Muscle layer of colon (tissue), 2 donors: ENCODE measurements at regions not wholly inside any gene's neighbourhood (a gene's known extent, or its start where the extent isn't known, plus 50 kb on each side); places are given as distances from the start of the nearest gene placed in this dataset.

Source experiments
- H3K27ac ChIP-seq: one replicate; pipeline ENCODE4 v1.7.0; 2013; ENCODE audit warnings: low read depth, mild to moderate bottlenecking, low read length, moderate library complexity
- H3K27me3 ChIP-seq, 2 donors: one replicate each; pipeline ENCODE4 v1.7.0; 2013; ENCODE audit warnings: low read length in 2 of 2, mild to moderate bottlenecking in 2 of 2; ENCODE audit not compliant: insufficient read depth in 2 of 2, control insufficient read depth in 1 of 2
- H3K36me3 ChIP-seq: one replicate; pipeline ENCODE4 v1.7.0; 2013; ENCODE audit warnings: mild to moderate bottlenecking, low read length; ENCODE audit not compliant: insufficient read depth
- H3K4me1 ChIP-seq: one replicate; pipeline ENCODE4 v1.7.0; 2013; ENCODE audit warnings: mild to moderate bottlenecking, low read length; ENCODE audit not compliant: insufficient read depth
- H3K4me3 ChIP-seq, 2 donors: one replicate each; pipeline ENCODE4 v1.7.0; 2013; ENCODE audit warnings: low read length in 2 of 2, low read depth in 1 of 2, mild to moderate bottlenecking in 1 of 2, moderate library complexity in 1 of 2
- H3K9ac ChIP-seq: one replicate; pipeline ENCODE4 v1.7.0; 2013; ENCODE audit warnings: low read length
- H3K9me3 ChIP-seq: one replicate; pipeline ENCODE4 v1.7.0; 2013; ENCODE audit warnings: mild to moderate bottlenecking, low read length
- donor health status: abdominal sarcoma.
- donor health status: Adenocarcinoma of cecum.

GRCh38 chr10:9654261-9654660, 1363.4 kb upstream of the CELF2 start:
- H3K36me3 ChIP-seq, result no peaks in the 10 kb centered on the region
- H3K4me3 ChIP-seq, result no peak overlapping the region
- H3K9ac ChIP-seq, result no peak overlapping the region
- no peaks in the 10 kb centered on the region for H3K27me3 ChIP-seq
- no peak overlapping the region for H3K27ac ChIP-seq
- no peaks in the 10 kb centered on the region for H3K4me1 ChIP-seq
- no peaks in the 10 kb centered on the region for H3K9me3 ChIP-seq

DNA sequence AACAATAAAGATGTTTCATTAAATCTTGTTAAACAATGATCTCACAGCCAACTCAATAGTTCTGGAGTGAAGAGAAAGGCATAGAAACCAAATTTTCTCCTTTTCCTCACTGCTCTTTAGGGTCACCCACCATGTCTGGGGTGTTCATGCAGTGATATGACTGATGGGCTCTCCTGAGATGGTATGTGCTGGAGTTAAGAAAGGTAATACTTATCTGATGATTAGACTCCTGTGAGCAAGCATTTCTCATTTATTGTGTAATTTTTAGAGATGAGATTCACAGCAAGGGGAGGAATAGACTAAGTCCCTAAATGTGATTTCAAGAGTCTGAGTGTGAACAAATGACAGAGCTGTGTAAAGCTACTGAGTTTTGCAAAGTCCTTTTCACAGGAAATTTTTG, 1361.3 kb upstream of the CELF2 start:
- Histone ChIP-seq H3K9ac (no peak overlapping the region), H3K27me3 (no peaks in the 10 kb centered on the region), H3K9me3 (no peaks in the 10 kb centered on the region), H3K4me3 (no peak overlapping the region), H3K27ac (no peak overlapping the region), H3K36me3 (no peaks in the 10 kb centered on the region), H3K4me1 (no peaks in the 10 kb centered on the region)

DNA sequence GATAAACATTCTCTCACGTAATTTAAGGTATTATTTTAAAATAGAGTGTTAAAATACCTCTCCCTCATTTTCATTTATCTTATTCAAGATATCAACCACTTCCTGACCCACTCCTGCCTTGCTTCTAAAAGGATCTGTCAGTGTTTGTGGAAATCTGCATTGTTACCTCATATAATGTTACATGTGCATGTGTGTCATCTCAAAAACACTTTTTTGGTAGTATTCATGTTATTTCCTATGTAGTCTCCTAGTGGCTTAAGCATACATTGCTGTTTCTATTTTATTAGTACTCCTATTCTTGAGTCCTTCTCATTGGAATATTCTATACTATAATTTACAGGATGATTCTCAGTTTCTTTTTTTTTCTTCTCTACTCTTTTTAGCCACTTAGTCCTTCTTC, 1360.7 kb upstream of the CELF2 start:
- Histone ChIP-seq H3K36me3 (no peaks in the 10 kb centered on the region), H3K27me3 (no peaks in the 10 kb centered on the region)

DNA sequence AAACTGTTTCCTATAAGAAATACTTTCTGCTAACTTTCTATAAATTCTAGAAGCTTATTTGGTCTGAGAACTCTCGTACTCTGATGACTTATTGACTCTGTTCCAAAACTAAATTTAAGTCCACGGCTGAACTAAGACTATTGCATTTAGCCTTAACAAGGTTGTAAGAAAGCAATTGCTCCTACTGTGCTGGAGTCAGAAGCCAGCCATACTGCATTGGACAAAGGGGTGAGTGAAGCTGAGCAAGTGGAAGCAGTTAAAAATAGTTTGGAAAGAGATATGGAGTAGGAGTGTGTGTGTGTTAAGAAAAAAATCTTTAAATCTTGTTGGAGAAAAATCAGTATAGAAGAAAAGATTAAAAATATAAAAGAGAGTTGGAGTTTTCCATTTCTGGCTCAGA, 1360.1 kb upstream of the CELF2 start:
- no peaks in the 10 kb centered on the region for H3K4me1 ChIP-seq
- H3K27me3 ChIP-seq, result no peaks in the 10 kb centered on the region
- no peaks in the 10 kb centered on the region for H3K9me3 ChIP-seq
- no peak overlapping the region for H3K27ac ChIP-seq
- H3K4me3 ChIP-seq, result no peak overlapping the region
- no peaks in the 10 kb centered on the region for H3K36me3 ChIP-seq
- H3K9ac ChIP-seq, result no peak overlapping the region

More for the DNA sequence above, 1360.7 kb upstream of the CELF2 start:
- Histone ChIP-seq H3K4me1 (no peaks in the 10 kb centered on the region), H3K9ac (no peak overlapping the region), H3K9me3 (no peaks in the 10 kb centered on the region), H3K4me3 (no peak overlapping the region), H3K27ac (no peak overlapping the region)

DNA sequence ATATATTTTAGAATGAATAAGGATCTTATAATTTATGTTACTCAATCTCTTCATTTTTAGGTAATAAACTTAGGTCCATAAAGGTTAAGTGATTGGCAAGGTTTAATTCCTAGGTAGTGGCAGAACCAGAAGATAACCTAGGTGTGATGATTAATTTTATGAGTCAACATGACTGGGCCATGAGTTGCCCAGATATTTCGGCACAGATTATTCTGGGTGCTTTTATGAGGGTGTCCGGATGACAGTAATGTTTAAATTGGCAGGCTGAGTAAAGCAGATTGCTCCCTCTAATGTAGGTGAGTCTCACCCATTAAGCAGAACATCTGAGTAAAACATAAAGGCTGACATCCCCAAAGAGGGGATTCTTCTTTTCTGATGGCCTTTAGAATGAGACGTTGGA, 1349.3 kb upstream of the CELF2 start:
- Histone ChIP-seq H3K9ac (no peak overlapping the region), H3K9me3 (no peaks in the 10 kb centered on the region), H3K4me3 (no peak overlapping the region), H3K27me3 (no peaks in the 10 kb centered on the region), H3K27ac (no peak overlapping the region), H3K4me1 (no peaks in the 10 kb centered on the region), H3K36me3 (no peaks in the 10 kb centered on the region)

GRCh38 chr10:9670911-9671310, 1346.8 kb upstream of the CELF2 start:
- H3K4me1 ChIP-seq, result no peaks in the 10 kb centered on the region
- H3K9ac ChIP-seq, result no peak overlapping the region
- H3K27ac ChIP-seq, result no peak overlapping the region
- no peaks in the 10 kb centered on the region for H3K36me3 ChIP-seq
- no peaks in the 10 kb centered on the region for H3K27me3 ChIP-seq
- H3K4me3 ChIP-seq, result no peak overlapping the region
- no peaks in the 10 kb centered on the region for H3K9me3 ChIP-seq

DNA sequence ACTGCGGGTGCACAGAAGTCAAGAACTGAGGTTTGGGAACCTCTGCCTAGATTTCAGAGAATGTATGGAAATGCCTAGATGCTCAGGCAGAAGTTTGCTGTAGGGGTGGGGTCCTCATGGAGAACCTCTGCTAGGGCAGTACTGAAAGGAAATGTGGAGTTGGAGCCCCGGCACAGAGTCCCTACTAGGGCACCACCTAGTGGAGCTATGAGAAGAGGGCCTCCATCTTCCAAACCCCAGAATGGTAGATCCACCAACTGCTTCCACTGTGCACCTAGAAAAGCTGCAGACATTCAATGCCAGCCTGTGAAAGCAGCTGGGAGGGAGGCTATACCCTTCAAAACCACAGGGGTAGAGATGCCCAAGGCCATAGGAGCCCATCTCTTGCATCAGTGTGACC, 1336.0 kb upstream of the CELF2 start:
- Histone ChIP-seq H3K27ac (no peak overlapping the region), H3K27me3 (no peaks in the 10 kb centered on the region), H3K4me3 (no peak overlapping the region), H3K9ac (no peak overlapping the region), H3K9me3 (no peaks in the 10 kb centered on the region), H3K36me3 (no peaks in the 10 kb centered on the region), H3K4me1 (no peaks in the 10 kb centered on the region)

- H3K27ac ChIP-seq, result no peak overlapping the region
- H3K4me1 ChIP-seq, result no peaks in the 10 kb centered on the region
- H3K36me3 ChIP-seq, result no peaks in the 10 kb centered on the region
- no peaks in the 10 kb centered on the region for H3K27me3 ChIP-seq
- no peak overlapping the region for H3K4me3 ChIP-seq
- no peak overlapping the region for H3K9ac ChIP-seq
- no peaks in the 10 kb centered on the region for H3K9me3 ChIP-seq
Measured at GRCh38 chr10:9682802-9683201, 1334.9 kb upstream of the CELF2 start.

- H3K4me3 ChIP-seq, result no peak overlapping the region
- H3K27me3 ChIP-seq, result no peaks in the 10 kb centered on the region
- no peaks in the 10 kb centered on the region for H3K4me1 ChIP-seq
Measured at GRCh38 chr10:9684186-9684585, 1333.5 kb upstream of the CELF2 start.

GRCh38 chr10:9685596-9685995, 1332.1 kb upstream of the CELF2 start:
- no peaks in the 10 kb centered on the region for H3K9me3 ChIP-seq
- no peaks in the 10 kb centered on the region for H3K36me3 ChIP-seq
- H3K27me3 ChIP-seq, result no peaks in the 10 kb centered on the region

More at GRCh38 chr10:9684186-9684585, 1333.5 kb upstream of the CELF2 start:
- H3K9me3 ChIP-seq, result no peaks in the 10 kb centered on the region
- H3K27ac ChIP-seq, result no peak overlapping the region
- H3K36me3 ChIP-seq, result no peaks in the 10 kb centered on the region
- H3K9ac ChIP-seq, result no peak overlapping the region

GRCh38 chr10:9688711-9689110, 1329.0 kb upstream of the CELF2 start:
- no peaks in the 10 kb centered on the region for H3K36me3 ChIP-seq
- H3K27ac ChIP-seq, result no peak overlapping the region
- no peaks in the 10 kb centered on the region for H3K27me3 ChIP-seq
- no peak overlapping the region for H3K4me3 ChIP-seq
- H3K9ac ChIP-seq, result no peak overlapping the region
- H3K4me1 ChIP-seq, result no peaks in the 10 kb centered on the region
- no peaks in the 10 kb centered on the region for H3K9me3 ChIP-seq

More at GRCh38 chr10:9685596-9685995, 1332.1 kb upstream of the CELF2 start:
- Histone ChIP-seq H3K4me1 (no peaks in the 10 kb centered on the region), H3K4me3 (no peak overlapping the region), H3K9ac (no peak overlapping the region), H3K27ac (no peak overlapping the region)

DNA sequence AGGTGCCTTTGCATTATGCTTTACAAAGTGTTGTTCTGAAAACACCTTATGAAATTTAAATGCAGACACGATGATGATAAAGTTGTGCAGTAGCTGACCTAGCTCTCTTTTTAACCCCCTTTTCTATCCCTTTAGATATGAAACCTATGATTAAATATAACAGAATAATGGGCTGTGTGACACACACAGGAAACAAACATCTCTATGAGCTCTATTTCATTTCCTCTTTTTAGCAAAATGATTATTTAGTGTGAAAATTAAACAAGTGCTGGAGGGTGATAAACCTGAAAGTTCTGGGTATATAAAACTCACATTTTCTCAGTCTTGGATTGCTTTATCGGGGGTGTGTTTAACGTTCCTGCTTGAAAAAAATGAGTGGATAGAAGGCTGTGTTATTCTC, 1310.5 kb upstream of the CELF2 start:
- Histone ChIP-seq H3K27me3 (no peaks in the 10 kb centered on the region), H3K4me1 (no peaks in the 10 kb centered on the region), H3K4me3 (no peak overlapping the region), H3K27ac (no peak overlapping the region), H3K9ac (no peak overlapping the region), H3K9me3 (peaks cover 2% of the 10 kb centered on the region), H3K36me3 (no peaks in the 10 kb centered on the region)
